ENCODE measurements at regions not wholly inside any gene's neighbourhood (a gene's known extent, or its start where the extent isn't known, plus 50 kb on each side); places are given as distances from the start of the nearest gene placed in this dataset.

- no peak for DNase-seq (ENCODE audit: low spot score)
- H3K27ac ChIP-seq = no peak overlapping the region
- no peak overlapping the region for H3K4me3 ChIP-seq
- peak; percentile 55 for TF ChIP-seq CTCF (IDR thresholded peaks at IDR 0.05)
These were observed 984.1 kb downstream of the EPHA3 start for GRCh38 chr3:90091549-90091948.

- Histone ChIP-seq H3K4me3 (no peak overlapping the region), H3K27ac (no peak overlapping the region)
- TF ChIP-seq CTCF (IDR thresholded peaks at IDR 0.05) = peak; percentile 23
- DNase-seq (ENCODE audit: low spot score) = no peak
These were observed 985.6 kb downstream of the EPHA3 start for GRCh38 chr3:90092994-90093393.

GRCh38 chr3:90095811-90096210 lies 988.4 kb downstream of the EPHA3 start:
- no peak overlapping the region for H3K4me3 ChIP-seq
- no peak for TF ChIP-seq CTCF (IDR thresholded peaks at IDR 0.05)
- no peak for DNase-seq (ENCODE audit: low spot score)
- H3K27ac ChIP-seq = no peak overlapping the region

GRCh38 chr3:90099493-90099892 lies 992.1 kb downstream of the EPHA3 start:
- Histone ChIP-seq H3K4me3 (no peak overlapping the region), H3K27ac (no peak overlapping the region)
- no peak for DNase-seq (ENCODE audit: low spot score)
- no peak for TF ChIP-seq CTCF (IDR thresholded peaks at IDR 0.05)

GRCh38 chr3:90102146-90102545 lies 994.7 kb downstream of the EPHA3 start:
- no peak overlapping the region for H3K27ac ChIP-seq
- TF ChIP-seq CTCF (IDR thresholded peaks at IDR 0.05) = no peak
- H3K4me3 ChIP-seq = no peak overlapping the region
- no peak for DNase-seq (ENCODE audit: low spot score)

- Histone ChIP-seq H3K4me3 (no peak overlapping the region), H3K27ac (no peak overlapping the region)
- TF ChIP-seq CTCF (IDR thresholded peaks at IDR 0.05) = no peak
- no peak for DNase-seq (ENCODE audit: low spot score)
These were observed 1013.9 kb downstream of the EPHA3 start for GRCh38 chr3:90121326-90121725.

GRCh38 chr3:90128391-90128790 lies 1021.0 kb downstream of the EPHA3 start:
- DNase-seq (ENCODE audit: low spot score) = no peak
- Histone ChIP-seq H3K4me3 (no peak overlapping the region), H3K27ac (no peak overlapping the region)
- TF ChIP-seq CTCF (IDR thresholded peaks at IDR 0.05) = no peak

All from coronary artery (tissue), 2 donors.